Memory B cell (primary cell): ENCODE measurements at regions not wholly inside any gene's neighbourhood (a gene's known extent, or its start where the extent isn't known, plus 50 kb on each side); places are given as distances from the start of the nearest gene placed in this dataset.

Experiments
- ATAC-seq: fragments of 150-1000 bp; cut with Tn5 transposase; 2 replicates; pipeline ENCODE4 v1.10.0; 2021; ENCODE audit warnings: low read depth, mild to moderate bottlenecking, moderate library complexity
- DNase-seq, 2 donors: peaks; one replicate each; pipeline ENCODE4 v3.0.0; 2022; ENCODE audit warnings: low spot score in 2 of 2
- H3K27ac Mint-ChIP-seq: one replicate; pipeline ENCODE4 v1.8.0; 2022; ENCODE audit warnings: mild to moderate bottlenecking, moderate library complexity, mixed read lengths
- H3K27me3 Mint-ChIP-seq: one replicate; pipeline ENCODE4 v1.8.0; 2022; ENCODE audit warnings: mixed read lengths
- H3K36me3 Mint-ChIP-seq: one replicate; pipeline ENCODE4 v1.8.0; 2022; ENCODE audit warnings: mild to moderate bottlenecking, mixed read lengths
- H3K4me1 Mint-ChIP-seq: one replicate; pipeline ENCODE4 v1.8.0; 2022; ENCODE audit warnings: mixed read lengths
- H3K4me3 Mint-ChIP-seq: one replicate; pipeline ENCODE4 v1.8.0; 2022; ENCODE audit warnings: mild to moderate bottlenecking, moderate library complexity, mixed read lengths
- H3K9me3 Mint-ChIP-seq: one replicate; pipeline ENCODE4 v1.8.0; 2022; ENCODE audit warnings: mixed read lengths

DNA sequence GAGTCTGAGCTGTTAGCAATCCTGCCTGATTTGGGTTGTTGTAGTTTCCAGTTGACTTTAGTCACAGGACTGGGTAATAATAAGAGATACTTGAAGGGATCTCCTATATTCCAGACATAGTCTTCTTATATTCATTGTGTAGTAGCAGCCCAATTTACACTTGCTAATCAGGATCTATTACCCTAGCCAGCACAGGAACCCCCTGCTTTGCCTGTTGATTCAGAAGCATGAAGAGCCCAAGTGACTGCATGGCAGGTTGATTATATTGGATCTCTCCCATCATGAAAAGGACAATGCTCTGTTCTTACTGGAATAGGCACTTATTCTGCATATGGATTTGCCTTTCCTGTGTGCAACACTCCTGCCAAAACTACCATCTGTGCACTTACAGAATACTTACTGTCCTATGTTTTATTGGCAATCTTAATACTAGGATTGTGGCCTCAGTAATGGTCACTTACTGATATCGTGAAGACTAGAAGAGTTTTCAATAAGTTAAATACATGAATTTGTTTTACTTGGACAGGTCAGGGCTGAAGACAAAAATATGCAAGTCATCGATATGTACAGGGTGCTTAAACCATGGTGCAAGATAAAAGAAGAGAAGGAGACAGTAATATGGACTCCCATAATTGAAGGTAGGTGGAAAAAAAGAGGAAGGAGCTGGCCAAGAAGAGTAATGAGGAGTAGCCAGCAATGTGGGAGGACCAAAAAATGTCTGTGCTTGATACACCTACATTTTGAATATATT is 304.1 kb downstream of the MCTP2 start:
- Mint-ChIP-seq H3K36me3 (no peaks in the 10 kb centered on the region), H3K4me3 (no peak overlapping the region), H3K27ac (no peak overlapping the region), H3K27me3 (peaks cover 6% of the 10 kb centered on the region), H3K4me1 (no peaks in the 10 kb centered on the region), H3K9me3 (peaks cover 4% of the 10 kb centered on the region)
- DNase-seq (no peak), ATAC-seq (no peak)

GRCh38 chr15:94536549-94536948 is 305.2 kb downstream of the MCTP2 start:
- no peaks in the 10 kb centered on the region for H3K36me3 Mint-ChIP-seq
- H3K27me3 Mint-ChIP-seq: peaks cover 4% of the 10 kb centered on the region
- H3K4me3 Mint-ChIP-seq: no peak overlapping the region
- ATAC-seq: no peak
- no peak for DNase-seq
- no peak overlapping the region for H3K27ac Mint-ChIP-seq
- no peaks in the 10 kb centered on the region for H3K4me1 Mint-ChIP-seq
- H3K9me3 Mint-ChIP-seq: peaks cover 4% of the 10 kb centered on the region

DNA sequence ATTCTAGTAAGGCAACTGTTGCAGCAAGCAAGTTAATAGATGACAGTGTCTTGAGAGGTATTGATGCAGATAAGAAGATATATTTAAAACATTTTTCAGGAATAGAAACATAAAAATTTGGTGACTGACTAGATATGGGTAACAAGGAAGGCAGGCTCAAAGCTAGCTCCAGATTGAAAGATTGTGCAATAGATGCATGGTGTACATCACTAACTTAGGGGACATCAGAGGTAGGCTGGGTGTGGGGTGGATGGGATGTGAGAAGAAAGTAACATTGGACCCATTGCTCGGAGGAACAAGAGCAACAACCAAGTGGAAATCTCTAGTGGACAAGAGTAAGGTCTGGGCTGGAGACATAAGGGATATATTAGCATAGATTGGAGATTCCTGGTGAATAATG is 306.9 kb downstream of the MCTP2 start:
- no peak for ATAC-seq
- DNase-seq: no peak
- H3K27me3 Mint-ChIP-seq: peaks cover 4% of the 10 kb centered on the region

DNA sequence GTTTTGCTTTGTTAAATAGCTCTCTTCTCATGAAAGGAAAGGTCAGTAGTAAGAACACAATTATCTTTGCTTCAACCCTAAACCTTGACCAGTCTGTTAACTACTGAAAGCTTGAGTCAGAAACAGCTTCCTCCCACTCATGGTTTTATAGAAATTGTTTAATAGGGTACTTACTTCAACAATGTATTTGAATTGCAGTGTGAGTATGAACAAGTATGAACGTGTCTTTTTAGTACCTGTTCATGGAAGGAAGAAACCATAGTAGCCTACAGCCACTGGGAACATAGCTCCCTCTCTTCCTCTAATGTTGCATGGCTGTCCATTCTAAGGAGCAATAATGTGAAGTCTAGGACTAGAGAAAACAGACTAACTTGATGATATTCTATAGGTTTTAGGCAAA is 311.0 kb downstream of the MCTP2 start:
- Mint-ChIP-seq H3K36me3 (no peaks in the 10 kb centered on the region), H3K4me1 (no peaks in the 10 kb centered on the region), H3K4me3 (no peak overlapping the region), H3K9me3 (peaks cover 2% of the 10 kb centered on the region), H3K27me3 (peaks cover 3% of the 10 kb centered on the region), H3K27ac (no peak overlapping the region)
- ATAC-seq: no peak
- no peak for DNase-seq

More for the DNA sequence above, 306.9 kb downstream of the MCTP2 start:
- Mint-ChIP-seq H3K36me3 (no peaks in the 10 kb centered on the region), H3K27ac (no peak overlapping the region), H3K9me3 (peaks cover 4% of the 10 kb centered on the region), H3K4me3 (no peak overlapping the region), H3K4me1 (no peaks in the 10 kb centered on the region)

DNA sequence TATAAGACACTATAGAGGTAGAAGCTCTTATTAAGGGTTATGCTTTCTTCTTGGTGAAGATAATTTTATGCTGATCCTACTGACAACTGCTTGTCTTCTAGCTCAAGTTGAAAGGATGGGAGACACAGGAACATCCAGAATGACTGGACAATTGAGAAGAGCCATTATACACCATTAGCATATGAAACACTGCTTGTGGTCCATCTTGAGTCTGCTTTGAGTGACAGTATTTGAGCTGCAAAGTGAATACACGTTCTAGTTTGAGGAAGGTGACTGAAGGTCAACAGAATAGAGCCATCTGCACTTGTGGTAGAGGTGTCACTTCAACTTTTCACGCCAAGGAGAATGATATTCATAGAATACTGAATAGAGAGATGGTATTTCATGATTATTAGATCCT is 315.4 kb downstream of the MCTP2 start:
- H3K9me3 Mint-ChIP-seq: no peaks in the 10 kb centered on the region
- no peak overlapping the region for H3K4me3 Mint-ChIP-seq
- no peaks in the 10 kb centered on the region for H3K4me1 Mint-ChIP-seq
- DNase-seq (no peak), ATAC-seq (no peak)
- H3K27ac Mint-ChIP-seq: no peak overlapping the region
- no peaks in the 10 kb centered on the region for H3K36me3 Mint-ChIP-seq
- peaks cover 5% of the 10 kb centered on the region for H3K27me3 Mint-ChIP-seq

DNA sequence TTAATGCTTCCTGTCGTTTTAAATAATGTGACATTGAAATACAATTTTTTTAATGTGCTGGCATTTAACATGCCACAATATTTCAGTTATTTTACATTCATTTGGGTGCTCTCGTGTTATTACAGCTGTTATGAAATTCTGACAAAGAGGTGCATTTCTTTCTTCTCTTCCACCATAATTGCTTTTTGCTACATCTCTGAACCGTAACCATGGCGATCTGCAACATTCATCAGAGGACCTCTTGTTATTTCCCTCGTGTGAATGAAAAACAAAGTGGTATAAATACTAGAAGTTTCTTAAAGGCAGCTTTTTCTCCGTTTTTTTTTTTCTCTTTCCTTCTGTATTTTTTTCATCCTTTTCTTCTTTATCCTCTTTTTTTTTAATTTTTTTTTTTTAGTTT is 316.4 kb downstream of the MCTP2 start:
- Mint-ChIP-seq H3K4me3 (no peak overlapping the region), H3K4me1 (no peaks in the 10 kb centered on the region), H3K36me3 (no peaks in the 10 kb centered on the region), H3K27me3 (peaks cover 5% of the 10 kb centered on the region), H3K27ac (no peak overlapping the region), H3K9me3 (peaks cover 3% of the 10 kb centered on the region)
- no peak for ATAC-seq
- no peak for DNase-seq

GRCh38 chr15:94555841-94556519 is 324.6 kb downstream of the MCTP2 start:
- H3K4me1 Mint-ChIP-seq: no peaks in the 10 kb centered on the region
- peaks cover 9% of the 10 kb centered on the region for H3K27me3 Mint-ChIP-seq
- ATAC-seq (no peak), DNase-seq (no peak)
- no peak overlapping the region for H3K27ac Mint-ChIP-seq
- H3K9me3 Mint-ChIP-seq: peaks cover 3% of the 10 kb centered on the region
- H3K36me3 Mint-ChIP-seq: no peaks in the 10 kb centered on the region
- H3K4me3 Mint-ChIP-seq: no peak overlapping the region

- H3K9me3 Mint-ChIP-seq: no peaks in the 10 kb centered on the region
- H3K36me3 Mint-ChIP-seq: no peaks in the 10 kb centered on the region
- H3K27me3 Mint-ChIP-seq: peaks cover 6% of the 10 kb centered on the region
- DNase-seq: no peak
- no peak for ATAC-seq
- no peaks in the 10 kb centered on the region for H3K4me1 Mint-ChIP-seq
- H3K4me3 Mint-ChIP-seq: no peak overlapping the region
- H3K27ac Mint-ChIP-seq: no peak overlapping the region
These were observed 329.8 kb downstream of the MCTP2 start for GRCh38 chr15:94561036-94561689.

GRCh38 chr15:94563456-94563855 is 332.1 kb downstream of the MCTP2 start:
- H3K9me3 Mint-ChIP-seq: no peaks in the 10 kb centered on the region

DNA sequence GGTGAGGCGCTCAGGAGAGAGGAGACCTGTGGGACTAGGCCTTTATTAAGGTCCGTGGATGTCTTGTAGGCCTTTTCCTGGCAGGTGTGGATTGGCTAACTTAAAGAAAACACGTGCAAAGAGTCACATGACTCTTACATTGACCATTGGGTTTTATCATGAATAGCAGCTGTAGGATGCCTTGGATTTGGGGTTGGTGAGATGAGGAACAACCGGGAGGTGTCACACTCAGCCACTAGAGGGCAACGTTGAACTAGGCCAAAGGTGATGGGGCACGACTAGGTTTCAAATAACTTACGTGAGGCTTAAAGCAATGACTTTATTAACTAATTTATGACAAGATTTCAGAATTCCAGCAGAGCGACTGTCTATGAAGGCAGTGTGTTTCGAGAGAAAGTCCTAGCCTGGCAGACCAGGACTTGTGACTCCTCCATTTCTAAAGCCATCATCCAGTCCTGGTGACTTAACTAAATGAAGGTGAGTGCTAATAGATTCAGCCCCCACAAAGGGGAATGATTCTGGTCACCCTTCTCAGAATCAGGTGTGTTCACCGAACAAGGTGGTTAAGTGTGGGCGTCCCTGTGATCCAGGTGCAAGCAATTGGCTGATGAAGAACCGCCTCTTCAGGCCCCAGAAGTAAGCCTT is 345.6 kb downstream of the MCTP2 start:
- no peak for ATAC-seq
- H3K27me3 Mint-ChIP-seq: peaks cover 16% of the 10 kb centered on the region

More at GRCh38 chr15:94563456-94563855, 332.1 kb downstream of the MCTP2 start:
- Mint-ChIP-seq H3K27me3 (peaks cover 7% of the 10 kb centered on the region), H3K27ac (no peak overlapping the region), H3K36me3 (no peaks in the 10 kb centered on the region), H3K4me1 (no peaks in the 10 kb centered on the region), H3K4me3 (no peak overlapping the region)
- DNase-seq (no peak), ATAC-seq (no peak)

DNA sequence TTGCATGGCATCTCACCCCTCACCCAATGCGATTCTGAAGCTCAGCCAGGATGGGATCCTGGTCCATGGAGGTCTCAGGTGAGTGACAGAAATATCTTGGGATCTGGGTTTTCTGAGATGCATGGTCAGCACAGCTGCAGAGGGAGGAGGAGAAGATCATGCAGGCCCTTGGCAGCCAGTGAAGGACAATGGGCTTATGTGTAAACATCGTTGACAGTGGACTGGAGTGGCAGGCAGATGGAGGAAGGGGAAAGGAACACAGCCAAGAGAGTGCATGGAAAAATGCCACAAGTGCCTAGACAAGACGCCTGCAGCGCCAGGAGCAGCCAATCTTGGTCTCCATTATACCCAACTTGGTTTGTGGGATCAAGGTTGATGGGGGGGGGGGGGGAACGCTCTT is 347.9 kb downstream of the MCTP2 start:
- DNase-seq: no peak
- peaks cover 16% of the 10 kb centered on the region for H3K27me3 Mint-ChIP-seq
- no peak overlapping the region for H3K4me3 Mint-ChIP-seq
- ATAC-seq: no peak
- no peak overlapping the region for H3K27ac Mint-ChIP-seq
- no peaks in the 10 kb centered on the region for H3K36me3 Mint-ChIP-seq
- H3K4me1 Mint-ChIP-seq: peaks cover 3% of the 10 kb centered on the region
- H3K9me3 Mint-ChIP-seq: no peaks in the 10 kb centered on the region

More for the DNA sequence above, 345.6 kb downstream of the MCTP2 start:
- H3K4me1 Mint-ChIP-seq: peaks cover 3% of the 10 kb centered on the region
- no peaks in the 10 kb centered on the region for H3K36me3 Mint-ChIP-seq
- no peaks in the 10 kb centered on the region for H3K9me3 Mint-ChIP-seq
- no peak overlapping the region for H3K27ac Mint-ChIP-seq
- DNase-seq: no peak
- no peak overlapping the region for H3K4me3 Mint-ChIP-seq

- Mint-ChIP-seq H3K27me3 (peaks cover 16% of the 10 kb centered on the region), H3K36me3 (no peaks in the 10 kb centered on the region), H3K27ac (no peak overlapping the region), H3K4me3 (no peak overlapping the region), H3K9me3 (no peaks in the 10 kb centered on the region), H3K4me1 (peaks cover 3% of the 10 kb centered on the region)
- ATAC-seq (no peak), DNase-seq (no peak)
These were observed 349.0 kb downstream of the MCTP2 start for GRCh38 chr15:94580211-94580885.

GRCh38 chr15:94582368-94582767 is 351.0 kb downstream of the MCTP2 start:
- DNase-seq: no peak
- no peaks in the 10 kb centered on the region for H3K4me1 Mint-ChIP-seq

More at GRCh38 chr15:94582368-94582767, 351.0 kb downstream of the MCTP2 start:
- Mint-ChIP-seq H3K27ac (no peak overlapping the region), H3K36me3 (no peaks in the 10 kb centered on the region), H3K4me3 (no peak overlapping the region), H3K9me3 (no peaks in the 10 kb centered on the region), H3K27me3 (peaks cover 15% of the 10 kb centered on the region)
- no peak for ATAC-seq
